Bronchial epithelial cell (primary cell): ENCODE measurements at regions not wholly inside any gene's neighbourhood (a gene's known extent, or its start where the extent isn't known, plus 50 kb on each side); places are given as distances from the start of the nearest gene placed in this dataset.

Experiments
- DNase-seq: peaks from one replicate; pipeline ENCODE4 v3.0.0-alpha.2; 2010; ENCODE audit warnings: low read depth
- FAIRE-seq: peaks from 2 replicates; lab custom pipeline; 2011; peaks lifted over from hg19 to GRCh38; lab: Jason Lieb, UNC
- H3K27me3 ChIP-seq: 2 replicates; pipeline ENCODE4 v1.5.1; 2011; ENCODE audit warnings: low read length; ENCODE audit not compliant: control insufficient read depth, insufficient read depth
- H3K36me3 ChIP-seq: 2 replicates; pipeline ENCODE4 v1.5.1; 2011; ENCODE audit warnings: low read length; ENCODE audit not compliant: control insufficient read depth, insufficient read depth
- H3K4me3 ChIP-seq: 2 replicates; pipeline ENCODE4 v1.5.1; 2011; ENCODE audit warnings: mild to moderate bottlenecking, low read depth, low read length, control low read depth
- CTCF ChIP-seq: IDR thresholded peaks from 2 replicates; pipeline ENCODE4 v1.5.1; 2011; ENCODE audit warnings: mild to moderate bottlenecking, moderate library complexity, low read length, control low read depth, inconsistent platforms; ENCODE audit not compliant: insufficient read depth, severe bottlenecking

GRCh38 chr13:34044041-34044440 lies 226.1 kb downstream of the RFC3 start:
- FAIRE-seq = no peak

GRCh38 chr13:34044660-34045080 lies 226.7 kb downstream of the RFC3 start:
- FAIRE-seq (no peak), DNase-seq (peak; percentile 97)
- H3K4me3 ChIP-seq = no peak overlapping the region
- H3K36me3 ChIP-seq = no peaks in the 10 kb centered on the region
- no peaks in the 10 kb centered on the region for H3K27me3 ChIP-seq
- no peak for TF ChIP-seq CTCF

More at GRCh38 chr13:34044041-34044440, 226.1 kb downstream of the RFC3 start:
- TF ChIP-seq CTCF = no peak
- no peaks in the 10 kb centered on the region for H3K27me3 ChIP-seq
- DNase-seq = peak; percentile 35
- no peak overlapping the region for H3K4me3 ChIP-seq
- H3K36me3 ChIP-seq = no peaks in the 10 kb centered on the region

- H3K36me3 ChIP-seq = no peaks in the 10 kb centered on the region
- no peak for TF ChIP-seq CTCF
- no peak overlapping the region for H3K4me3 ChIP-seq
- FAIRE-seq (no peak), DNase-seq (no peak)
- H3K27me3 ChIP-seq = no peaks in the 10 kb centered on the region
Measured at GRCh38 chr13:34046457-34046856, 228.5 kb downstream of the RFC3 start.

- FAIRE-seq (peak; percentile 79), DNase-seq (peak; percentile 98)
- H3K36me3 ChIP-seq = no peaks in the 10 kb centered on the region
- no peak overlapping the region for H3K4me3 ChIP-seq
- no peak for TF ChIP-seq CTCF
- no peaks in the 10 kb centered on the region for H3K27me3 ChIP-seq
Measured at GRCh38 chr13:34048652-34049051, 230.7 kb downstream of the RFC3 start.

GRCh38 chr13:34056733-34057258 lies 238.8 kb downstream of the RFC3 start:
- H3K4me3 ChIP-seq = no peak overlapping the region
- no peaks in the 10 kb centered on the region for H3K27me3 ChIP-seq
- FAIRE-seq (no peak), DNase-seq (no peak)
- TF ChIP-seq CTCF = no peak
- H3K36me3 ChIP-seq = no peaks in the 10 kb centered on the region
